Stimulated activated CD4-positive, alpha-beta T cell treated with anti-CD3 and anti-CD28 coated beads, Interleukin-2, amount 100 ng/mL, for 24 hours (primary cell): ENCODE measurements at regions not wholly inside any gene's neighbourhood (a gene's known extent, or its start where the extent isn't known, plus 50 kb on each side); places are given as distances from the start of the nearest gene placed in this dataset.

Experiments
- DNase-seq, 2 donors: peaks; one replicate each; pipeline ENCODE4 v3.0.0-alpha.2; 2020

DNA sequence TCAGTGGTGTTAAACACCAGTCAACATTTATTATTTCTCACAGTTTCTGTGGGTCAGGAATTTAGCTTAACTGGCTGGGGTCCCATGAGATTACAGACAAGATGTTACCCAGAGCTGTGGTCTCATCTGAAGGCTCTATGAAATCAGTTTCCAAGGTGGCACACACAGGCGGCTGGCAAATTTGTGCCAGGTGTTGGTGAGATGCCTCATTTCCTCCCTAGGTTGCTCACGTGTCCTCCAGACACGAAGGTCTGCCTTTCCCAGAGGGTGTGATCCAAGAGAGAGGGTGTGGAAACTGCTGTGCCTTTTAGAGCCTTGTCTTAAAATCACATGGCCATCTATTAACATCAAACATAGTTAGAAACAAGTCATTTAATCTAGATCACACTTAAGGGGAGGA, 209.0 kb downstream of the JCAD start:
- DNase-seq, result no peak

DNA sequence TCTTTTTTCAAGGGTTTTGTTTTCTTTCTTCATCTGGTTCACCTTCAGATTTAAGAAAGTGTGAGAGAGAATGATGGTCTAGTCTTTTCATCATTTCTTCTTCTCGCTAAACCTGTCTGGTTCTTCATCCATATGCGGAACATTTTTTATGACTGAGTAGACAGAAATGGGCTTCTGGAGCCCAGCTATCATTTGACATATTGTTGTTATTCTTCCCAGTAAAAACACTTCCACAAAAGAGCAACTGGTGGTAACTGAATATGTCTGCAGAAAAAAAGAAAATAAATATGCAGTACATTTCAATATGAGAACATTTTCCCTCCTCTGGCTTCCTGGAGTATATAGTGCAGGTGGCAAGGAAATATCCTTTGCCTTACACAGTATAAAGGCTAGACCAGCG, 209.5 kb downstream of the JCAD start:
- DNase-seq, result no peak

DNA sequence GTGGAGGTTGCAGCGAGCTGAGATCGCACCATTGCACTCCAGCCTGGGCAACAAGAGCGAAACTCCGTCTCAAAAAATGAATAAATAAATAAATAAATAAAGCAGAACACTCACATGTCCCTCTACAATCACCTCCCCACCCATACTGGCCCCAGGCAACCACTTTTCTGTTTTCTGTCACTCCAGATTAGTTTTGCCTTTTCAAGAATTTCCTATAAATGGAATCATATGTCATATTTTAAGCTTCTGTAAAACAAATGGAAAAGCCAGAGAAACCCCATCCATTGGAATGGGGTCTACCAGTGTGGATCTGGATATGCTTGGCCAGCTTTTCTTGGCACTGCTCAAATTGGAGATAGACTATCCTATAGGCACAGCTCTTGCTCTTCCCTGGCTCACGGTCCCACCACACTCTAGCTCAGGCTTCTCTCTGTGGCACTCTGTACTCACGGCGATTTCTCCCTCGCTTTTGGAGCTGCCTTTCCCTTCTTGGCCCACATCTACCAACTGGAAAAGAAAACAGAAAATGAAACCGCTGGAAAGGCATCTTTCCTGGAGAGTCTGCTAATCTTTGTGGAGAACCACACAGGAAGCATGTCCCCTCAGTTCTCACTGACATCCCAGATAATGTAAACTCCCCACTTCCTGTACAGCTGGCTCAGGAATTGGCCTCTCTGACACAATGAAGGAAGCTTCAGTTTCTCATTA, 210.1 kb downstream of the JCAD start:
- no peak for DNase-seq

DNA sequence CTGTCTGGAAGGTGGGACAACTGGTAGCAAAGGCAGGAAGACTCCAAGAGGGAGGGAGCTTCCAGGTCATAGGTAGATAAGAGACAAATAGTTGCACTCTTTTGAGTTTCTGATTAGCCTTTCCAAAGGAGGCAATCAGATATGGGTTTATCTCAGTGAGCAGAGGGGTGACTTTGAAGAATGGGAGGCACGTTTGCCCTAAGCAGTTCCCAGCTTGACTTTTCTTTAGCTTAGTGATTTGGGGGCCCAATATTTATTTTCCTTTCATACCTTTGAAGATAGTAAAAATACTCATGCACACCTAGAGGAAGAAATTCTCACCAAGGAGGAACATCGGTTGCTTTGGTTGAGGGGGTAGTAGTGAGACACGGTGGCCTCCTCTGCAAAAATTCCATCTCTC, 212.1 kb upstream of the SVIL start:
- no peak for DNase-seq

DNA sequence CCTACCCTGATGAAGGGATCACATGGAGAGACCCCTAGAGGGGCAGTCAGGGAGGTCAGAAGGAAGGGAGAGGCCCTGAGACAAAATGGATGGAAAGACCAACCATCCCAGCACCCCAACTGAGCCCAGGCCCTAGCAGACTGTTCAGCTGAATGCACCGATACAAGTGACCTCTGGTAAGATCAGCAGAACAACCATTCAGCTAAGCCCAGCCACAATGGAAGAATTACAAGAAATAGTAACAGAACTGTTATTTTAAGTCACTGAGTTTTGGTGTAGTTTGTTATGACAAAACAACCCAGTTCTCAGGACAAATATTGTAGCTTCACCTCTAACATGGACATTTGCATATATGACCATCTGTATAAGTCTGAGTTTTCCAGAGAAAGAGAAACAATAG, 210.4 kb upstream of the SVIL start:
- no peak for DNase-seq

DNA sequence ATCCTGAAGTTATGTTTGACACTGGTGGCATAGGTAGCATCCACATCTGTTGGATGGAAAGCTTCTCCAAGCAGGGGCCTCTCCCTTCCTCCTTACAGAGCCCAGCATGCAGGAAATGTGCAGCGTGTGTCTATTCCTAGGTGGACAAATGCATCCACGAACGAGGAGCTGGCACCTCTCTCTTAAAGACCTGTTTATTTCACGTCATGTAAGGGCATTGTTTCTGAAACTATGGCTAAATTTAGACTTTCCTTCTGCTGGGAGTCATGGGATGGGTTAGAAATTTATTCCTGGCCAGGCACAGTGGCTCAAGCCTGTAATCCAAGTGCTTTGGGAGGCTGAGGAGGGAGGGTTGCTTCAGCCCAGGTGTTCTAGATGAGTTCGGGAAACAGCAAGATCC, 208.4 kb upstream of the SVIL start:
- no peak for DNase-seq

DNA sequence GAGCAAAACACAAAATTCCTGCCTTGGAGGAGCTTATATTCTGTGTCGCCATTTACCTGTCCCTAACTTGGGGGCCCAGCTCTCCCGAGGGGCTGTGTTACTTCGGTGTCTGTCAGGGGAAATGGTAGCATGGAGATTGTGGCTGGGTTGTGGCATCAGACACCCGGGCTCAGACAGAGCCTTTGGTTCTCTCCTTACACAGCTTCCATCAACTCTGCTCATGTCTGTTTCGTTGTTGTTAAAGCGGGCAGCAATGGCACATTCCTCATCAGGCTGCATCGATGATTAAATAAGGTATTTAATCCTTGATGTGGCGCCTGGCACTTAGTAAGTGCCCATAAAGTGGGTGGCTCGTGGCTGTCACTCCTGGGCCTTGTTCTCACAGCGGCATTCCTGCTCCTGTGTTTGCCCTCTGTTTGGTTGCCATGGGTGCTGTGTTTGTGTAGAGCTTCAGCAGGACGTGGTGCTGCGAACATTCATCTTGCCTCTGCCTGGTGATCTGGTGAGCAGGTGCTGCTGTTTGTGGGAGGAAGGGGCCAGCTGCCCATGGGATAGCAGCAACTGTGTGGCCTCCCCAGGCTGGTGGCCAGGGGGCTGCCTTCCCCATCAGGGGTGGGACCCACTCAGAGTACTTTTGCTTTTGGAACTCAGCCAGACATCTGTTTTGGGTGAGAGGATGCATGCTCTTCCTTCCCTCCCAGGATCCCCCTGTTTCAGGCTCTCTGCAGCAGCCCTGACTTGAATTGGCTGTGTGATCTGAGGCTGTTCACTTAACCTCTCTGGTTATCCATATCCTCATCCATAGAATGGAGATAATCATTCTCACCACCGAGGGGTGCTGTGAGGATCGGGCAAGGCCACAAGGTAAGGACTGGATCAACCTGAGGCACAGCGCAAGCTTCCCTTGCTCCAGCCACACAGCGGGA, 207.2 kb upstream of the SVIL start:
- DNase-seq, result no peak

DNA sequence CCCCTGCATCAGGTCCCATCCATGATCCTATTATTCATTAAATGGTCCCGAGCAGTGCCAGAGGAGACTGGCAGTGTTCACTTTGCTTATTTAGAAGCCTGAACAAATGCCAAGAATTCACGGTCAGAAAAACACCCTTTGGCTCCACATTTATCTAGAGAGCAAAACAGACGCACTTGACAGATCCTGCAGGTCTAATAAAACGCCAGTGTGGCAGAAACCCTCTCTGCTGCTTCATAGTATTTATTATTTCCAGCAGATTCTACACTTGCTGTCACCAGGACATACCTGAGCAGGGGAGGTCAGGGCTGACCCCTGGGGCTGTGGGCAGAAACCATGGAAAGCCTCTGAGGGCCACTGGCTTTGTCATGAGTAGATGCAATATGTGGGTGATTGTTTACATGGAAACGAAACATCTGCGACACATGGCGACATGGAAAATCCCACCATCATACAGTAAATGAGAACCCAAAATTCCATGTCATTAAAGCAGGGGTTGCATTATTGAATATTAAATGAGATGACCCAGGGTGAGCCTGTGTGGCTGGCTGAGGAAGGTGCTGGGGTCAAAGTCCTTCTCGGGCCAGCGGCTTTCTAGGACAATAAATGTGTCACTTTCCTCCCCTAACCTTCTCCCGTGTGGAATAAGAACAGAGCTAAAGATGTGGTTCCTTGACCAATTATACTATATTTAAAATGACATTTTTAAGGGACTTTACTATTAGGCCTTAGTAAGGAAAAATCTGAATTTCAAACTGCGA, 205.9 kb upstream of the SVIL start:
- DNase-seq, result no peak

DNA sequence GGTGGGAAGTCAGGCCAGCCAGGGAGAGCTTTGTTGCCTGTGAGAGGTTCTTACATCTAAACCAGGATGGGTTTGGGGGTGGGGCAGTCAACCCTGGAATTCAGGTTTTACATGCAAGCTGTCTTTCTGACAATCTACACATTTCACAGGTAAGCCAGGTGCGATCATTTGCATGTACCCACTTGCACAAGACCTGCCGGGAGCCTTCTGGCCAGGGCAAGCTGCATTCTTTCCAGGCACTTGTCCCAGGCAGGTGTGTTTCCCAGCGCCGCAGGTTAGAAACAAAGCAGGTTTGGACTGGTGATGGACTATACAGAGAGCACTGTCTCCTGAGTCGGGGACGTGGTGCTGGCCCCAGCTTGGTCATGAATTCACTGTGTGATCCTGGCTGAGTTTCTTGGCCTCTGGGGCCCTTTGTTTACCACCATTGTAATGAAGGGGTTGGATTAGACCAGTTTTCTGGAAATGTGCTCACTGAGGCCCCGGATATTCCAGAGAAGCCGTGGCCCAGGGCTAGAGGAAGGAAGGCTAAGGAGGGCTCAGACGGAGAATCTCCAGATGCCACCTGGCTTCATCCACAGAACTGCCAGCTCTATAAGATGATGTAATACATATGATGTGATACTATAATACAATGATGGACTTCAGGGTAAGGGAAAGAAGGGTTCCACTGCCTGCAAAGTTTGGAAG, 205.2 kb upstream of the SVIL start:
- no peak for DNase-seq

DNA sequence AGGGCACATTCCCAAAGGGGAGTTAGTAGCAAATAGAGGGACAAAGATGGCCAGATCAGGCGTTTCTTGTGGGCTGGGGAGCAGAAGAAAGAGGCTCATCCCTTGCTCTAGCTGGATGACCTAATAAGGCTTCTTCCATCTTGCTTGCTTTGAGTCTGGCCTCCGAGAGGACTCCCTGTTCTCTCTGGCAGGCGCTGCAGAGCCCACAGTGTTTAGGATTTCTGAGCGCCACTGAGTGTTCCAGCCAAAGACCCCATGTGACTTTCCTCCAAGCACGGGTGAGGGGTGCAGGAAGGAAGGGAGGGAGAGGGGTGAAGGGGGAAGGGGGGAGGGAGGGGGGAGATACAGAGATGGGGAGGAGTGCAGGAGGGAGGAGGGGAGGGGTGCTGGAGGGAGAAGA, 203.8 kb upstream of the SVIL start:
- no peak for DNase-seq

DNA sequence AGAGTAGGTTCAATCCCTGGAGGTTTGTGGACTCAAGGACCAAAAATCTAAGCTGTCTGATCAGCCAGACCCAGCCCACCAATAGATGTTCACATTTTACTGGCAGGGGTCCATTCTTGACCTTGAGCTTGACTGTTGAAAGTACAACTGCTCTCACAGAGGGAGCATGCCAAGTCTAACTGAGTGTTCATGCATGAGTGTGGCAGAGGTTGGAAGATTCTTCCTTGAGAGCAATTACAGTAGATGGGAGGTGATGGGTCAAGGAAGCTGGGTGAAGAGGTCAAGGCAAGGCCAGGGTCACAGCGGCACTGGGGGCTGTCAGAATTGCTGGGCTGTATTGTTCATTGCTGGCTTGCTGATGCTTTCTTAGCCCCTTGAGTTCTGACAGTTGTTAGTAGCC, 202.8 kb upstream of the SVIL start:
- DNase-seq, result no peak

DNA sequence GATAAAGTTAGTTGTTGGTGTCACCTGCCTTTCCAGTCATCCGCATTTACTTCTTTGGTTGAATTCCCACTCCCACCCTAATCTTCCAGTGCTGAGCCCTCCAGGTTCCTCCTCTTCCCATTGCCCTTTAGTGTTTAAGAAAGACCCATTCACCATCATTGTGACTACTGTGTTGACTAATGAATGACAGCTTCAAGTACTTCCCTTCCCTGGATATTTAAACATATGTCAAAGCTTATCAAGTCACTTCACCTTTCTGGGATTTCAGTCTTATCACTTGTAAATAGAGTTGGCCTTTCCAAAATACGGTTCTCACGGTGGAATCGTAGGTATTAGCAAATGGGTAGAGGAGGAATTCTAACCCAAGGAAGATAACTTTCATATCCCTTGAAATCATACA, 201.6 kb upstream of the SVIL start:
- DNase-seq, result no peak

DNA sequence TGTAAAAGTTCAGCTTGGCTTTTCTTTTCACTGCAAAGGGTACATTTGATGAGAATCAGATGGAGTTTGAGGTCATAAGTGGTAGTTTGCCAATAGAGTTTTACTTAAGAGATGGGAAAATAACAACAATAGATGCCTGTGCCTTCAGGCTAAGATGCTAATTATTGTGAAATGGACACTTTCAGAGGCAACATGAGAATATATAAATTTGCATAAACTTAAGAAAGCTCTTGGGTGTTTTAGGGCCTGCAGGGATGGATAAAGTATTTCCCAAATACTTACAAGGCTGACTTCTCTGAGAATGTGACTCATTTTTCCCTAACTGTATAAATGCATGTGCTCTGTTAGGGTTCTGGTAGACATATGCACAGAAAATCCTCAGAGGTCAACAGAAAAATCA, 200.3 kb upstream of the SVIL start:
- DNase-seq, result no peak

DNA sequence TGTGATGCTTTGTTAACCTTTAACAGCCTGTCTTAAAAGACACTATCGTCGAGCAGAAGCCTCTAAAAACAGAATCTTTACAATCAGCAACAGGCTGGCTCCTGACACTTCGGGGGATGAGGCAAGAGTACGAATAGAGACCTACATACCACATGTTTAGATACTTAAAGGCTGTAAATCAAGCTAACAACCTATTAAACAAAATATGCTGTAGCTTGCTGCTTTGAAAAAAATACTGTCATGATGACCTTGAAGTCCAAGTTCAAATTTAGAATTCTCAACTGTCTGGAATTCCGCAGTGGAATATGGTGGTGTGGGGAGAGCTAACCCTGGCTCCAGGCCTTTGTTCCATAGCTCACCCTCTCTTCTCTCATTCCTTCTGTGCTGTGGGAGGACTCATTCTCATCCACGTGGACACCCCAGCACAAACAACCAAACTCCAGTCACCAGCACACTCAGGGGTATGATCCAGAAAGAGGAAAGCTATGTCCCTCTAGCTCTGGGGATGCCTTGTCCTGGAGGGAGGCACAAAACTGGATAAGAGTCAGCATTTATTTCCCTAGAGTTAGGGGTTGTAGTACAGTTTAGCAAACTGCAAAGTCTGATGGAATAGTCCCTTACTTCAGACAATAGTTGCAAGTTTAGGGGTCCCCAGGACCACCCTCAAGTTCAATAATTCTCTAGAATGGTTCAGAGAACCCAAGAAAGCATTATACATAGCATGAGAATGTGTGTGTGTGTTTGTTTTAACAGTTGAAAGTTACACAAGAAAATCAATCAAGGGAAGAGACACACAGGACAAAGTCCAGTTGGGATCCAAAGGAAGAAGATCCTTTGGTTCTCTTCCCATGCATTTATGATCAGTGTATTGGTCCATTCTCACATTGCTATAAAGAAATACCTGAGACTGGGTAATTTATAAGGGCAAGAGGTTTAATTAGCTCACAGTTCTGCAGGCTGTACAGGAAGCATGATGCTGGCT, 196.1 kb upstream of the SVIL start:
- DNase-seq, result no peak

DNA sequence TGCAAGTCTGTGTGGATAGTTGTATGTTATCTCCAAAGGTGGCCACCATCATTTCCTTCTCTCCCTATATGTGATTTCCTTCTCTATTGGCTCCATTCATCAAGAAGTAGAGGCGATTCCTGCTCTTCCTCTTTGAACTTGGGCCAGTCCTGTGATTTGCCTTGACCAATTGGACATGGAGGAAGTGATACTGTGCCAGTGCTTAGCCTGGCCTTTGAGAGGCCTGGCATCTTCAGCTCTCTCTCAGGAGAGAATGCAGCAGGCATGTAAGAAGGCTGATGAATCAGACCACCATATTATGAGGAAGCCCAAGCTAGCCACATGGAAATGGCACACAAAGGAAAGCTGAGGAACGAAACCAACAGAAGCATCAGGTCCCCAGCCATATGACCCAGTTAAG, 195.0 kb upstream of the SVIL start:
- DNase-seq, result no peak

DNA sequence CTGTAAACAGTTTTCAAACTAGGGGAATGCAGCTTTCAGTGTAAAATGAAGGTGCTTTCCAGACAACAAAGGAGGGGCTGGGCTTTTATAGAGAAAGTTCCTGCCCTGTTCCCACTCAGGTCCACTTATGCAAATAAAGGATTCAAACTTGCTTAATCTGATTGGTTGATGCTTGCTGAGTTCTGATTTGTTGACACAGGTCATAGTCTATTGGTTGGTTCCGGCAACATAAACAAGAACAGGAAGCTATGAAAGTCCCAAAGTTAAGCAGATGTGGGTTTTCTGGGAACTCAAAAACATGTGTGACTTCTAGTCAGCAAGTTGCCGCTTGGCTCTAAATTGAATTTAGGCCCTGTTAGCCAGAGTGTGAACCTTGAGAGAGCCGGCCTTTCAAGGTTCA, 194.2 kb upstream of the SVIL start:
- DNase-seq, result no peak

DNA sequence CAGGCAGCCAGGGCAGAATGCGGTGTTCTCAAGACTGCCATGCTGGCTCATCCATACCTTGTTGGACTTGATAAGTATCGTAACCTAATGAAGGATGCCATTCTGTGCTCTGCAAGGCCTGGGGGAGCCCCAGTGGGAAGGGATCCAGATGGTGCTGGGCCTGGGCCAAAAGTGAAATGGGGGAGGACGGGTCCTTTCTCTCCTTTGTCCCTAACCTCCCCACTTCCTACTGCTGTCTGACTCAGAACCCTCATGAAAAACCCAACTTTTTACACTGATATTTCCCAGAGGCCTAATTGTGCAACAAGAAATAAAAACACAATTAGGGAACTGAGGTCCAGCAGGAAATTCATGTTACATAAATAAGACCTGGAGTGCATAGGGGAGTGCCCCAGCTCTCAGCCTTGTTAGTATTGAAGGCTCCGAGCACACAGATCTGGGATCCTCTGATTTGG, 193.7 kb upstream of the SVIL start:
- no peak for DNase-seq

DNA sequence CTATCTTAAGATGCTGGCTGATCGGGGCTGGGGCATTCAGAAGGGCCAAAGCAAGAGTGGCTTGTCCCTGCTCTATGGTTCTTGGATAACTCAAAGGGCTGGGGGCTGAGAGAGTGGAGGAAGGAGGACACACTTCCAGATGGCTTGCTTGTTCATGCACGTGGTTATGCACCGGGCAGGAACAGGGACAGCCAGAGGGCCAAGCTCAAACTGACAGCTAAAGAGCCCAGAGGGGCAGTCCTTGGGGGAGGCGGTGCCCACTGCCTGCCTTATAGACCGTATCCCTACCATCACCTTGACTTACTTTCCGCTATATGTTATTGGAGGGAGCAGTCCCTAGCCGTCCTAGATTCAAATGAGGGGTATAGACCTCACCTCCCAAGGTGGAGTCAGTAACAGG, 192.7 kb upstream of the SVIL start:
- DNase-seq, result no peak

DNA sequence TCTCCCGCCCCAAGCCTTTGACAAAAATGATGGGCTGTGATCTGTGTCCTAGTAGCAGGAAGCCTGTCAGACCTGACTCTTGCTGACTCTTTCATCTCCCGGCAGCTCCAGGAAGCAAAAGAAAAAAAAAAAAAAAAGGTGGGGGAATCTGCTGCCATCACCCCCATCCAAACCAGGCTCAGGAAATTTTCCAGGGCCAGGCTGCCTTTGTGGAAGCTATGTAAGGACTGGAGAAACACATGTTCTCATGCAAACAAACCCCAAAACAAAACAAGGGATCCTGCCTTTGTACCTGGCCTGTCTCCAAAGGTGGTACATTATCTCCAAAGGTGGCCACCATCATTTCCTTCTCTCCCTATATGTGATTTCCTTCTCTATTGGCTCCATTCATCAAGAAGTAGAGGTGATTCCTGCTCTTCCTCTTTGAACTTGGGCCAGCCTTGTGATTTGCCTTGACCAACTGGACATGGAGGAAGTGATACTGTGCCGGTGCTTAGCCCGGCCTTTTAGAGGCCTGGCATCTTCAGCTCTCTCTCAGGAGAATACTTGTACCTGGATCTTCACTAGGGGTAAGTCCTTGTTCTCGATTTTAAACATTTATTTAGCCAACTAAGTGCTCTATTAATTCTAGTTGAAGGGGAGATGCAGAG, 192.2 kb upstream of the SVIL start:
- DNase-seq, result no peak

DNA sequence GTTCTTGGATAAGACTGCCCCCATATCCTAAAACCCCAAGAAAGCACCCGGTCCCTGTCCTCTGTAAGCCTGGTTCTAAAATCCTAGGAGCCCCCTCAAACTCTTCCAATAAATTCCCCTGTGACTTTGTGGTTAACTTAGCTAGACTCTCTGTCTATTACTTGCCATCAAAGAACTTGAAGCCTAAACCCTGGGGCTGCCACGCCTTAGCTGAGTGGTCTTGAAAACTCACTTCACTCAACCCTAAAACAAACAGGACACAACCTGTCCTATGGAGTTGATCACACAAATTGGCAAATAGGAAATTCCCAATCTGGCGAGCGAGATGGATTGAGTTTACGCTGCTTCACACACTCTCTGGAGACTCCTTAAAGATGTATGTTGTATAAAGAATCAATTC, 191.4 kb upstream of the SVIL start:
- no peak for DNase-seq

DNA sequence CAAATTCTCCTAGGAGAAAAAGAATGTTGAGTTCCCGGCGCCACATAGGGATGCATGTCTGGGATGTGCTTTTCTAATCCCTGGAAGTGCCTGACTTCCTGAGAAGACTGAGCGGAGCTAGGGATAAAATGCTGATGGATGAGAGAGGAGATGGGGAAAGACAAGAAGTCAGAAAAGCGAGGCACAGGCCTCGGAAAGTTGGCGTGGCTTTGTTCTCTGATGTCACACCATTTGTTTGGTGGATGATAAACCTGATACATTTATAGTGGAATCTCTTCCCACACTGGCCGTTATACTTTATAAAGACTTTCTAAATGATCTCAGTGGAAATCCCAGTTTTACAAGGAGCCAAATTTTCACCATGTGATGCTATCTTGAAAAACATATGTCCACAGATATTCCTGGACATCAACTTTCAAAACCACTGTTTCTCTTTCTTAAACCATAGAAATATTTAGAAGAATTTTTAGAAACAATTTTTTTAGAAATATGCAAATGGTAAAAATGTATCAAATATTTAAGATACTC, 188.8 kb upstream of the SVIL start:
- DNase-seq, result no peak
